HCT116 (cell line): ENCODE measurements at regions not wholly inside any gene's neighbourhood (a gene's known extent, or its start where the extent isn't known, plus 50 kb on each side); places are given as distances from the start of the nearest gene placed in this dataset.
"Not testable (repeated sequence)": the region's sequence is repeated elsewhere in the genome, so short reads cannot be mapped to it uniquely, and the experiment has no call there.

Experiments
- ATAC-seq: fragments of 200-7000 bp; cut with Tn5 transposase; 2 replicates; pipeline ENCODE4 v1.9.1; 2020; ENCODE audit warnings: mild to moderate bottlenecking, moderate library complexity
- BruUV-seq: library from RNA; stranded (reverse); fragments of 400-500 nt; replicated peaks from 2 replicates; lab custom pipeline; 2021; lab: Mats Ljungman, UMichigan
- CTCF ChIA-PET: fragments of 300-600 bp; sonication (Branson Sonifier 250); formaldehyde crosslinking; loops from one replicate; lab custom pipeline; 2021; ENCODE audit warnings: antibody characterized with exemption; lab: Charles Lee
- POLR2A ChIA-PET: fragments of 300-600, 350-600 bp; sonication (Branson Sonifier 250); formaldehyde crosslinking; loops from one replicate; lab custom pipeline; 2021; ENCODE audit warnings: antibody characterized with exemption; lab: Charles Lee
- RAD21 ChIA-PET, 2 experiments: fragments of 300-600 bp; sonication (Branson Sonifier 250); formaldehyde crosslinking; loops; one replicate each; lab custom pipeline; 2023; ENCODE audit warnings: low total read pairs in 2 of 2; ENCODE audit not compliant: uncharacterized antibody in 2 of 2, unreplicated experiment in 2 of 2, low non-redundant PET in 1 of 2; lab: Charles Lee
- DNase-seq: peaks from one replicate; pipeline ENCODE4 v3.0.0-alpha.2; 2010; ENCODE audit warnings: low read depth, low spot score
- H2AFZ ChIP-seq: fragments of 200-600 bp; shearing (Covaris generic), sonication (generic); 2 replicates; pipeline ENCODE4 v1.6.1; 2017; ENCODE audit warnings: low read depth, mixed run types, mixed read lengths, antibody characterized with exemption, low read length; ENCODE audit not compliant: poor library complexity, severe bottlenecking
- H3K27ac ChIP-seq: 2 replicates; pipeline ENCODE4 v1.5.1; 2012; ENCODE audit warnings: low read depth, low read length
- H3K27me3 ChIP-seq: fragments of 200-600 bp; sonication (generic); 2 replicates; pipeline ENCODE4 v1.6.1; 2016; ENCODE audit warnings: mixed run types, low read length, mixed read lengths; ENCODE audit not compliant: insufficient read depth
- H3K36me3 ChIP-seq, 2 experiments: fragments of 200-500 bp in 1 of 2; fragments of 200-600 bp in 1 of 2; sonication (Bioruptor generic) in 1 of 2; sonication (generic) in 1 of 2; 2 replicates each; pipeline versions ENCODE4 v1.5.1 to v1.6.1; 2014 to 2016; ENCODE audit warnings: low read length in 2 of 2, inconsistent platforms in 1 of 2, mixed read lengths in 1 of 2, mixed run types in 1 of 2; ENCODE audit not compliant: insufficient read depth in 2 of 2, control insufficient read depth in 1 of 2
- H3K4me1 ChIP-seq, 2 experiments: fragments of 200-600 bp in 1 of 2; sonication (generic) in 1 of 2; 2 replicates each; pipeline versions ENCODE4 v1.5.1 to v1.6.1; 2012 to 2017; ENCODE audit warnings: low read length in 2 of 2, inconsistent platforms in 1 of 2, mild to moderate bottlenecking in 1 of 2, mixed read lengths in 1 of 2, mixed run types in 1 of 2, moderate library complexity in 1 of 2; ENCODE audit not compliant: insufficient read depth in 2 of 2, control insufficient read depth in 1 of 2
- H3K4me2 ChIP-seq: fragments of 200-600 bp; sonication (generic); 2 replicates; pipeline ENCODE4 v1.6.1; 2017; ENCODE audit warnings: mixed run types, low read length, mixed read lengths
- H3K4me3 ChIP-seq, 2 experiments: fragments of 200-600 bp in 1 of 2; sonication (generic) in 1 of 2; replicated peaks in 1 of 2; 2 replicates each; pipeline ENCODE4 v1.5.1; 2011 to 2016; ENCODE audit warnings: low read length in 2 of 2, control low read depth in 1 of 2, low read depth in 1 of 2, mild to moderate bottlenecking in 1 of 2, mixed read lengths in 1 of 2, mixed run types in 1 of 2
- H3K79me2 ChIP-seq: fragments of 200-600 bp; sonication (generic); 2 replicates; pipeline ENCODE4 v1.6.1; 2017; ENCODE audit warnings: mild to moderate bottlenecking, mixed run types, low read length, moderate library complexity, mixed read lengths; ENCODE audit not compliant: insufficient read depth
- H3K9ac ChIP-seq: fragments of 200-600 bp; sonication (generic); 2 replicates; pipeline ENCODE4 v1.6.1; 2016; ENCODE audit warnings: low read length, mixed read lengths
- H3K9me2 ChIP-seq: fragments of 200-600 bp; sonication (generic), shearing (Covaris generic); 2 replicates; pipeline ENCODE4 v1.6.1; 2017; ENCODE audit warnings: mixed run types, mild to moderate bottlenecking, moderate library complexity; ENCODE audit not compliant: insufficient read depth
- H3K9me3 ChIP-seq, 2 experiments: fragments of 200-500 bp in 1 of 2; fragments of 200-600 bp in 1 of 2; sonication (Bioruptor generic) in 1 of 2; sonication (generic) in 1 of 2; 2 replicates each; pipeline ENCODE4 v1.6.1; 2014 to 2017; ENCODE audit warnings: low read length in 2 of 2, mixed read lengths in 2 of 2, inconsistent platforms in 1 of 2, low read depth in 1 of 2, mild to moderate bottlenecking in 1 of 2, mixed run types in 1 of 2, moderate library complexity in 1 of 2; ENCODE audit not compliant: control insufficient read depth in 1 of 2, insufficient read depth in 1 of 2
- H4K20me1 ChIP-seq: fragments of 200-600 bp; sonication (generic), shearing (Covaris generic); 2 replicates; pipeline ENCODE4 v1.6.1; 2017; ENCODE audit warnings: mixed run types, mild to moderate bottlenecking, moderate library complexity; ENCODE audit not compliant: insufficient read depth
- EZH2phosphoT487 ChIP-seq: fragments of 200-600 bp; IDR thresholded peaks from 2 replicates; pipeline ENCODE4 v1.6.1; 2018; ENCODE audit warnings: antibody characterized with exemption, borderline replicate concordance
- FOSL1 ChIP-seq: IDR thresholded peaks from 2 replicates; pipeline ENCODE4 v1.6.1; 2012; ENCODE audit warnings: low read depth
- POLR2A ChIP-seq: IDR thresholded peaks from 2 replicates; pipeline ENCODE4 v1.7.0; 2011; ENCODE audit warnings: borderline replicate concordance; ENCODE audit not compliant: insufficient read depth, insufficient read length; ENCODE audit errors: extremely low read depth
- SRF ChIP-seq: IDR thresholded peaks from 2 replicates; pipeline ENCODE4 v1.6.1; 2012; ENCODE audit warnings: low read depth
- ZFX ChIP-seq: fragments of 450-650 bp; IDR thresholded peaks from 2 replicates; pipeline ENCODE4 v1.6.1; 2017
- intact Hi-C: fragments of 100-400 bp; cut with micrococcal nuclease; formaldehyde crosslinking; loops from 2 replicates; pipeline ENCODE4 v1.10.0; 2022
- TF ChIP-seq, protein P1 (sequence below): IDR thresholded peaks from 2 replicates; pipeline ENCODE4 v1.6.1; 2012

DNA sequence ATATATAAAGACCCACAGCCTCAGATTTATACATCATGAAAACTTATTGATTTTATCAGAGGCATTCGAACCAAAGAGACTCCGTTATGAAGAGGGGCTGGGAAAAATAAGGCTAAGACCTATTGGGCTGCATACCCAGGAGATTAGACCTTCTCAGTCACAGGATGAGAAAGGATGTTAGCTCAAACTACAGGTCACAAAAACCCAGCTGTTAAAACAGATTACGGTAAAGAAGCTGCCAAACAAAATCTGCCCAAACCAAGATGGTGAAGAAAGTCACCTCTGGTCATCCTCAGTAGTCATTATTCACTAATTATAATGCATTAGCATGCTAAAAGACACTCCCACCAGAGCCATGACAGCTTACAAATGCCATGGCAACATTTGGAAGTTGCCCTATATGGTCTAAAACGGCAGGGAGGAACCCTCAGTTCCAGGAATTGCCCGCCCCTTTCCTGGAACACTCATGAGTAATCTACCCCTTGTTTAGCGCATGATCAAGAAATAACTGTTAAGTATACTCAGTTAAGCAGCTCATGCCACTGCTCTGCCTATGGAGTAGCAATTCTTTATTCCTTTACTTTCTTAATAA, 362.5 kb upstream of the PCDH15 start:
- H3K9ac ChIP-seq: no peak overlapping the region
- no peaks in the 10 kb centered on the region for H3K9me2 ChIP-seq
- DNase-seq: no peak
- no peaks in the 10 kb centered on the region for H3K4me1 ChIP-seq
- TF ChIP-seq, protein P1, sequence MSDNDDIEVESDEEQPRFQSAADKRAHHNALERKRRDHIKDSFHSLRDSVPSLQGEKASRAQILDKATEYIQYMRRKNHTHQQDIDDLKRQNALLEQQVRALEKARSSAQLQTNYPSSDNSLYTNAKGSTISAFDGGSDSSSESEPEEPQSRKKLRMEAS: no peak
- TF ChIP-seq ZFX: no peak
- TF ChIP-seq FOSL1: no peak
- no peak for TF ChIP-seq EZH2phosphoT487
- TF ChIP-seq SRF: no peak
- TF ChIP-seq POLR2A: no peak
- intact Hi-C loops: no loop called here
- H3K9me3 ChIP-seq: peaks cover 0 to 7% of the 10 kb centered on the region in 2 experiments; a peak in 2 of 4 replicates
- BruUV-seq: no TSS peak
- H2AFZ ChIP-seq: no peak overlapping the region
- H3K27ac ChIP-seq: no peak overlapping the region
- no peak for ATAC-seq
- no peaks in the 10 kb centered on the region for H3K27me3 ChIP-seq
- no peaks in the 10 kb centered on the region for H3K79me2 ChIP-seq
- H3K36me3 ChIP-seq: no peaks in the 10 kb centered on the region
- no peaks in the 10 kb centered on the region for H4K20me1 ChIP-seq
- POLR2A ChIA-PET: no interaction called here
- CTCF ChIA-PET: no interaction called here
- no peak overlapping the region for H3K4me3 ChIP-seq
- no peak overlapping the region for H3K4me2 ChIP-seq
- RAD21 ChIA-PET: no interaction called here

DNA sequence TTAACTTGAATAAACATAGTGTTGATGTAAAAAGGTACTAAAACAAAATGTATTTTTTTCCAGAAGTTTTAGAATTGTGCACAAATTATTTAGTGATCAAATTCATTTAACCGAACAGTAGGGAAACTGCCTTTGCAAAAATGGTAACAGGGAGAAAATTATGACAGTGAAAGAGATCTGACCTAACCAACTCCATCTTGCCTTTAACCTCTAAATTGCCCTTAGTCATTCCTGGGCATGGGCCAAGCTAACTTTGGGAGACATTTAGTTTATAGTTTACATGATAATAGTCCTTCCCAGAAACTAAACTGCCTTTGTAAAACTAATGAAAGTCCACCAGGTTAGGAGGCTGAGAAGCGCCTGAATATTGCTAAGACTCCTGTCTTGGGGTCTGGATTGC, 361.3 kb upstream of the PCDH15 start:
- ATAC-seq, H3K79me2 ChIP-seq, H2AFZ ChIP-seq, H3K27ac ChIP-seq, H3K4me1 ChIP-seq, POLR2A ChIA-PET, DNase-seq, H3K9me2 ChIP-seq, H3K27me3 ChIP-seq, H3K4me2 ChIP-seq, H3K9me3 ChIP-seq, H3K36me3 ChIP-seq, H4K20me1 ChIP-seq, BruUV-seq, CTCF ChIA-PET, H3K4me3 ChIP-seq, RAD21 ChIA-PET, intact Hi-C loops, H3K9ac ChIP-seq: not testable (repeated sequence)
